ENCODE measurements at regions not wholly inside any gene's neighbourhood (a gene's known extent, or its start where the extent isn't known, plus 50 kb on each side); places are given as distances from the start of the nearest gene placed in this dataset.
"Not testable (repeated sequence)": the region's sequence is repeated elsewhere in the genome, so short reads cannot be mapped to it uniquely, and the experiment has no call there.

DNA sequence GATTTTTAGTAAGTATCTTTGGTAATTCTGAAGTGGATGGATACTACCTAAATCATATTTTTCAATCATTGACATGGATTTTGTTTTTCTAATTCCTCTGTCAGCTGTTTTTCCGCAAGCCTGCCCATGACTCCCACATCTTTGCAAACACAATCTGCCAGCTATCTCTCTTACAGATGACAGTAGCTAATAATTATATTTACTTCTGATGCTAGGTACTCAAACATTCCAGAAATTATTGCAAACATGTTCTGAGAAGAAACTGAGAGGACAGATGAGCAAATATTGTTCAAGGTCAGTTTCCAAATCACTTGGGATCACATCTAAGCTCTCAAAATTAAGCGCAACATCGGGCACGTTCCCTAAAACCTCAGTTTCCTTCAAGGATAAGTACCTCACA lies 270.0 kb upstream of the CDH19 start:
- no peak for DNase-seq (ENCODE audit: low read depth in 2 of 2)

DNA sequence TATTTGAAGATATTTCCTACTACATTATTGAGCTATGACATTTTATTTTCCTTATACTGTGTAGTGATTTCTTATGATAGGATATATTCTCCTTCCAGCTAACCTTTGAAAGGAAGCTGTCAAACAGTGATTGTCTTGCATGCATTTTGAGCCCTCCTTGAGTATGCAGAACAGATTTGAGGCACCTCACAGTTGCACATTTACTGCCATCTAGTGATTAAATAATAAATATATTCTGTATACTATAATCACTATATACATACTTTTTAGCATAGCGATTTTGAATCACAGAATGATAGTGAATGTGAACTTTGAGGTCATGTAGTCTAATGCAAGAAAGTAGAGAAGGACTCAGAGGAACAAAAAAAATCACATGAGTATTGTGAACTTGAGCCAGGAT lies 268.4 kb upstream of the CDH19 start:
- no peak for DNase-seq (ENCODE audit: low read depth in 2 of 2)

DNA sequence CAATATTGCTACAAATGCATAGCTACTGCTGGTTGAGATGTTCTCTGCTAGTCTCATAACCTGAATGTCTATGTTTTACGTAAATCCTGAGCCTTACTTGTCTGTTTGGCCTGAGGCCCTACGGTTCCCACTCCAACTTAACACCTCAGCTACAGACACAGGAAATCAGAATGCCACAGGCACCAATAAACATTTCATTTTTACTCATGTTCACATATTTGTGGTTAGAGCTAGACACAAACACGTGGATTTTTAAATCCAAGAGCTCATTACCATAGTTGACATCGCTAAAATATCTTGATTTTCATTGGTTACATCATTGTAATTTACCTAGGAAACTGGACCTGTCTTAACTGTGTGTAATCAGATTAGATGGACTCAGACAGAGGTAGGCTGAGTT lies 263.8 kb upstream of the CDH19 start:
- DNase-seq (ENCODE audit: low read depth in 2 of 2): no peak

DNA sequence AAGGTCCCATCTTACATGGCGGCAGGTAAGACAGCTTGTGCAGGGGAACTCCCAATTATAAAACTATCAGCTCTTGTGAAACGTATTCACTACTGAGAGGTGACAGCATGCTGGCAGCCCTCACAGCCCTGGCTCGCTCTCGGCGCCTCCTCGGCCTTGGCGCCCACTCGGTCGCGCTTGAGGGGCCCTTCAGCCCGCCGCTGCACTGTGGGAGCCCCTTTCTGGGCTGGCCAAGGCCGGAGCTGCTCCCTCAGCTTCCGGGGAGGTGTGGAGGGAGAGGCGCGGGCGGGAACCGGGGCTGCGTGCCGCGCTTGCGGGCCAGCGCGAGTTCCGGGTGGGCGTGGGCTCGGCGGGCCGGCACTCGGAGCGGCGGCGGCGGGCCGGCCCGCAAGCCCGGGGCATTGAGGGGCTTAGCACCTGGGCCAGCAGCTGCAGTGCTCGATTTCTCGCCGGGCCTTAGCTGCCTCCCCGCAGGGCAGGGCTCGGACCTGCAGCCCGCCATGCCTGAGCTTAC lies 262.6 kb upstream of the CDH19 start:
- DNase-seq (ENCODE audit: low read depth in 2 of 2): not testable (repeated sequence)

DNA sequence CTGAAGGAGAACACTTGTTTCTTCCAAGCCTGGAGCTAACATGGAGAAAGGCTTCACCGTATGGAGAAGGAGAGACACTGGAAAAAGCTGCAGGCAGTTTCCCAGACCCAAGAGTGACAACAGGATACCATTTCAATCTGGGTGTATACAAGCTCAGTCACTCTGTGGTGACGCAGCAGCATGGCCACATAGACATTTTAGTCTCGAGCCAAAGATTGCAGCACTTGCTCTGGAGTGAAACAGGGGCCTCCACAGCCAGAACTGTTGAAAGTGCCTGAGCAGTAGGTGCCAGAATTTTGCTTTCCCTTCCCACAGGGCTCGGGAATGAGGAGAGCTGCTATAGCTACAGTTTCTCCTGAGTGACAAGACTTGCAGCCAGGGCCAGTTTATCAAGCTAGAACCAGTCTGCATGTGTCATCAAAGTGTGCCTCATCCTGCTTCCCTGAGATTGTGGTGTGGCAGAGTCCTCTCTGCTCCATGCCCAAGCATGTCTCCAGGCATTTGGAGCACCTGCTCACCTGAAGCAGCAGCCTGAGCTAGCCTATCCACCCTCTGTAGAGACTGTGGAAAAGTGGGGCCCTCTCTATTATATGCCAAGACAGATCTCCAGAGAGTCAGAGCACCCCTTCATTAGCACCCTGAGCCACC lies 234.6 kb upstream of the CDH19 start:
- DNase-seq (ENCODE audit: low read depth in 2 of 2): no peak

DNA sequence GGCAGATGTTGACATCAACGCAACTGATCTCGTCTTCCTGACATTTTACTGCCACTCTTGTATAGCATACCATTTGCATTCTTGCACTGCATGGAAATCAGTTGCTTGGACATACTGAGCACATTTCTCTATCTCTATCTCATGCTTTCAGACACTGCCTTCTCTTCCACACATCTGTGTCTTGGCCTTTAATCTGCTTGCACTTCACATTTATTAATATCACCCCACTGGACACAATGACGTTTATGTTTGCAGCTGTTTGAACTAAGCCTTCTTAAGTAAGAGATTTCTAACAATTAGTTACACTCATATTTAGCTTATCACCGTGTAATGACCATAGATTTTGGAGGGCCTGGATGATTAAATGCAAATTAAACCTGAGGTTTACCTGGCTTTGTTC lies 229.8 kb upstream of the CDH19 start:
- no peak for DNase-seq (ENCODE audit: low read depth in 2 of 2)

DNA sequence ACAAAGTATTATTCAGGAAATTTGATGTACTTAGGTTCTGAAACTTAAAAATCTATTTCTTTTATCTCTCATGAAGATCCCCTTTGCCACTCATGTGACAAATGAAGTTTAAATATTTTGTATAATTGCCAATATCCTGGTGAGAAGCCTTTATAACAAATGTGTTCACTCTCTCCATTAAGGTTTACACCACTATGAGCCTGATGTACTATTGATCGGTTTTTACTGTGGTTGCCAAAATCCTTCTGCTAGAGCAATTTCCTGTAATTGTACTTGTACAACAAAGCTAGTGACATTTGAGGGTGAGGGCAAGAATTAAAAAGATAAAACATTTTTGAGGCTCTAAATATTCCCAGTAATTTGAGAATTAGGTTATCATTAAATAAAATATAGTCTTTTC lies 222.3 kb upstream of the CDH19 start:
- DNase-seq (ENCODE audit: low read depth in 2 of 2): no peak

DNA sequence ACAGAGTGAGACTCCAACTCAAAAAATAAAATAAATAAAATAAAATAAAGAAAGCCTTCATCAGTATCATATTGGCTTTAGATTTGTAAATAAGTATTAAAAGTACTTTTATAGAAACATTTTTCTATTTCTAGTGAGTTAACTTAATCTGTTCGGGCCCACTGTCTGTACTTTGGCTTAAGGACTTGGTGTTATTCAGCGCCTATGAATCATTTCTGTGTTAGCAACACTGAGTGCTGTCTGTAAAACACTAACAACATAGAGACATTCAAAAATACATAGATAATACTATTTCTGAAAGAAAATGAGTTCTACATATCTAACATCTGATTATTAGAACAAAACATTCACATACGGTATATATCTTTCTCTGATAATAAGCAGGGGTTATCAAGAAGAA lies 221.5 kb upstream of the CDH19 start:
- DNase-seq (ENCODE audit: low read depth in 2 of 2): no peak

DNA sequence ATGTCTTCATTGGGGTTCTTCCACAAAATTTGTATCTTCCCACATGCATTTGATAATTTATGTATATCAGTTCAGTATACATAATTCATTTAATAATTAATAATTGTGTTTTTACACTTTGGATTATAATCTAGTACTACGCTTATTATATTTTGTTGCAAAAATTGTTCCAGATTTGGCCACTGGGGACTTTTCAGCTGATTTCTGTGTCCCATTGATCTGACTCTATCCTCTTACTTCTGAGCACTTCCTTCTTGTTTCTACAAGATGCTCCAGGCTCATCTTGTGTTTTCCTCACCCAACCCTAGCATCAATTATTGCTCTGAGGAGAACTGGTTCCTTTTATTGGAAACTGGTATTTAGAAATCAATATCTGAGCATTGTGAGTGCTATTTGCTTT lies 215.3 kb upstream of the CDH19 start:
- DNase-seq (ENCODE audit: low read depth in 2 of 2): no peak

DNA sequence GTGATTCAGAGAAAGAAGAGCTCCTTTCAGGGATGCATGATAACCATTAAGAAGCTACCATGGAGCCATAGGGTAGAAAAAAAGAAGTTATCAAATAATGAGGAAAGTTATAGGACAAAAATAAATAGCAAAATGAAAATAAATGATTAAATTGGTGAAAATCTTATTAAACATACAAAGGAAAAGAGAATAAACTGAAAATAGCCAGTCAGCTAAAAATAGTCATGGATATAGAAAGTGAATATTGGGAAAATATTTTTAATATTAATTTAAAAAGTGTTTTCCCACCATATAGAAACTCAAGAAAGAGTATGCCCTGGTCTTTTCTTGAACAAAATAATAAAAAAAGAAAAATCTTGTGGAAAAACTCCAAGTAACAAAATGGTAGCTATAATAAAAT lies 209.2 kb upstream of the CDH19 start:
- no peak for DNase-seq (ENCODE audit: low read depth in 2 of 2)

DNA sequence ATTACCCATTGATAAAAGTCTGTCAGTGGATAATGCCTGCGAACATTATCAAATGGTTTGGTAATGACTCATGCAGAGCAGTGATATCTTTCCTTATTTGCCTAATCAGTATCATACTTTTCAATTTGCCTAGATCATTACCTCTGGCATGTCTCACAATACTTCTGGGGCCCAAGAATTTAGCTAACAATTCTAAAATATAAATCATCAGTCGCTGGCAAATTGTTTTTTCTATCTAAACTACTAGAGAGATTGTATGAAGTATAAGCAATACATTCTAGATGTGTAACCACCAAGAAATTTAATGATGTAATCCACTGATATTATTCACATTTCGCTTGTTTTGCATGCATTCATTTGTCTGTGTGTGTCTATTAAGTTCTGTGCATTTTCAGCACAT lies 191.2 kb upstream of the CDH19 start:
- no peak for DNase-seq (ENCODE audit: low read depth in 2 of 2)

DNA sequence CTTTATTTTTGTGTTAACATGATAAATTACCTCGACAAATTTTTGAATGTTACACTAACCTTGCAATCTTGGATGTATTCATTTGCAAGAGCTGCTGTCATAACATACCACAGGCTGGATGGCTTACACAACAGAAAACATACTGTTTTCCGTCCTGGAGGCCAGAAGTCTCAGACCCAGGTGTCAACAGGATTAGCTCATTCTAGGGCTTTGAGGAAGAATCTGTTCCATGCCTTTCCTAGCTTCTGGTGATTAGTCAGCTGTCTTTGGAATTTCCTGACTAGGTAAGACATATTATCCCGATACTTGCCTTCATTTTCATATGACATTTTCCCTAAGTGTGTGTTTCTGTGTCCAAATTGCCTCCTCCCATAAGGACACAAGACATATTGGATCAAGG lies 188.6 kb upstream of the CDH19 start:
- no peak for DNase-seq (ENCODE audit: low read depth in 2 of 2)

DNA sequence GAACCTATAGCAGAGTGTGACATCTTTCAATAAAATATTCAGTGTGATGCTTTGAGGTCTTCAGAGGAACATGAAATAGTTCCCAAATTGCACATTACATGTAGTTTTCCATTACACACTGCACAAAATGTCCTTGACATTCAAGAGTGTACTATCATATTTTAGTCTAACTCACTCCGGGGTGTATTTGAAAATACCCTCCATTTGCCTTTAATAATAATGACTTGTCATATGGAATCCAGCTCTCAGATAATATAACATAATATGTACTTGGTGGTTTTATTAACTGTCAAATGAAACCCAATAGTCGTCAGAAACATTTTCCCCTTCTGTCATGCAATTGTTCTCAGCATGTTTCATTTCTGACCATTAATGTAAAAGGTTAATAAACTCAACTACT lies 176.7 kb upstream of the CDH19 start:
- DNase-seq (ENCODE audit: low read depth in 2 of 2): no peak

DNA sequence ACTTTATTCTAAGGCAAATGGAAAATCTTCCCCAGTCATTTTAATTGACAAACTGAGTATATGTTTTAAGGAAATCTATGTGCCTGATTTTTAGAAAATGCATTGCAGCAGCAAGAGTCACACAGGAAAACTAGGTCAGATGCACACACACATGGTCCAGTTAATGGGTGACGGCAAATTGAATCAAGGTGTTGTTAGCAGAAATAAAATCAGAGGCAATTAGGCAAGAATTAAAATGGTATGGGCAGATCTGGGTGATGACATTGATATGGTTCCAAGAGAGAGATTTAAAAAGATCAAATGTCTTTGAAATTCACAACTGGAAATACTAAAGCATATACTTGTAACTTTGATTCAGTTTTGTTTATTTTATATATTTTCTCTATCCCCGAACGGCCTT lies 174.2 kb upstream of the CDH19 start:
- no peak for DNase-seq (ENCODE audit: low read depth in 2 of 2)

DNA sequence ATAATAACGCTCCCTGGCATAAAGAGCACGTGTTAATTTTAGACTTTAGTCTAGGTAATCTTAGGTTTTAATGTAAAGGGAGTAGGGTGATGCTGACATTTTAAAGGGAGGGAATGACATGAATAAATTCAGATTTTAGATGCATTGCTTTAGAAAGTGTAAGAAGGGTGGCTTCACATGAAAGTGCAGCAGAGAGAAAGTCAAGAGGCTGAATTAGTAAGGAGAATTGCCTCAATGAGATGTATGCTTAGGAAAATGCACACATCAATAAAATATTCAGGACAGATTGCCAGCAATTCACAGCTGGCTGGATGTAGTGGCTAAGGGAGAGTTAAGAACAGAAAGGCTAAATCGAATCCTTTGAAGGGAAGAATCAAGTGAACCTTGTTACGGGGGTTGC lies 165.5 kb upstream of the CDH19 start:
- DNase-seq (ENCODE audit: low read depth in 2 of 2): no peak

DNA sequence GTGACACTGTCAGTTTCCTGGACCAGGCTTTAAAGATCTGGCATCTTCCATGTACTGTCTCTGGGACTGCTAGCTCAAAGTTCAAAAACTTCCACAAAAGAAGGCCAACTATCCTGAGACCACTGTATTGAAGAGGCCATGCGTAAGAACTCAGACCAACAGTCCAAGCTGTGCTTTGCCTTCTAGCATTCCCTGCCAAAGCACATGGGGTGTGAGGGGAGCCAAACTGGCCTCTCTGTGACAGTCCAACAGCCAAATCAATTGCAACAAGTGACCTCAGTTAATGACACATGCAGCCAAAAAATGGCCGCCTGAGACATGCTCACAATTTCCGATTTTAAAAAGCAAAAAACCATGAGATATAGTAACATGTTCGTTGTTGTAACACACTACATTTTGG lies 160.3 kb upstream of the CDH19 start:
- no peak for DNase-seq (ENCODE audit: low read depth in 2 of 2)

DNA sequence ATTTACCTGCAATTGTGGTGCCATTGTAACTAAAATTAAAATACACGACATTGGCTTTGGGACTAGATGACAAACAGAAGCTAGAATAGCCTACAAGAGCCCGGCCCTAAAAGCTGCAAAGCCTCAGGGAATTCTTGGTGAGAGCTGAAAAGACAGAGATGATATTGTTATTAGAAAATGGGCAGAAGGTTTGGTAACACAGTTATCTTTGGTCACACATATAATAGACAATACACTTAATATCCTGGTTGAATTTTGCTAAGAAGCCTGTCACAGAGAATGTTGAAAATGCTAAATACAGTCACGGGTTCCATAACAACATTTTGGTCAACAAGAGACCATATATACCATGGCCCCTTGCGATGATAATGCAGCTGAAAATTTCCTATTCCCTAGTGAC lies 157.3 kb upstream of the CDH19 start:
- no peak for DNase-seq (ENCODE audit: low read depth in 2 of 2)

DNA sequence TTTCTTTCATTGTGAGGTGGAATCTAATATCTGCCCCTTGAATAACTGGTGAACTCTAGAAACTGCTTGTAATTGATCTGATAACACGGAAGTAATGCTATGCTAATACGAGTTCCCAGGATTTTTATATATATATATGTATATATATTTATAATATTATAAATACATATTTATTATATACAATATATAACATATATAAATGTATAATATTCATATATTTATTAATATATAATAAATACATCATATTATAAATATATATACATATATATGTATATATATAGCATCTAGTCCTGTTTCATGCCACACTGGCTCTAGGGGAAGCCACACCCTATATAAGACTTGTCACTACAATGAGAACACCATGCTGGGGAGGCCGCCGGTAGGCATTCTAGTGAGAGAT lies 156.7 kb upstream of the CDH19 start:
- DNase-seq (ENCODE audit: low read depth in 2 of 2): no peak

DNA sequence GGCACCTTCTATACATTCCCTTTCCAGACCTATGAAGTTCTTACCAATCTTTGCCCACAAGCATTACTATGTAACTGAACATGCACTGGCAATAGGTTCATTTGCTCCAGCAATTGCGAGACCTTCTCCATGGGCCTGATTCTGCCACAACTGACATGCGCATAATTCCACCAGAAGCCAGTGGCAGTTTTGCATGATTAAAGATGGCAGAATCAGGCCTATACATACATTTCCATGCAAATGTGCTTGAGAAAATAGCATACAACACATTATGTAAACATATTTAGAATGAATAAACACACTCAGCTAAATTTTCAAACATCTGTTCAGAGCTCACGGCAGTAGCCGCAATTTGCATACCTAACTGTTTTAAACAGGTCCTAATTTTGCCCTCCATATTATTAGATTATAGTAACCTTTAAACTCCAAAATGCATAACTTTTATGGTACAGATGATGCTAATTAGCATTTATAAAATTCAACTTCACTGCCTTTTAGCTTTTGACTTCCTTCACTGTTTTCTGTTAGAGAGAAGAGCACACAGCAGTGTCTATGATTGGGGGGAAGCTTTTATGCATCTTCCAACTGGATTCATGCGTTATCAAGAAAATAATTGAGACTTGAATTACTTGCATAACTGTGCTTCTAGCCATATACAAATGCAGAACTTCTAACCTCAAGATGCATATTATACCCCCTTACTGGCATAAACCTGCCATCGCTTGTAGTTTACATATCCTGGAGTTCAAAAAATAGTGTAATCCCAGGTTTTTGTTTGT lies 155.3 kb upstream of the CDH19 start:
- no peak for DNase-seq (ENCODE audit: low read depth in 2 of 2)

DNA sequence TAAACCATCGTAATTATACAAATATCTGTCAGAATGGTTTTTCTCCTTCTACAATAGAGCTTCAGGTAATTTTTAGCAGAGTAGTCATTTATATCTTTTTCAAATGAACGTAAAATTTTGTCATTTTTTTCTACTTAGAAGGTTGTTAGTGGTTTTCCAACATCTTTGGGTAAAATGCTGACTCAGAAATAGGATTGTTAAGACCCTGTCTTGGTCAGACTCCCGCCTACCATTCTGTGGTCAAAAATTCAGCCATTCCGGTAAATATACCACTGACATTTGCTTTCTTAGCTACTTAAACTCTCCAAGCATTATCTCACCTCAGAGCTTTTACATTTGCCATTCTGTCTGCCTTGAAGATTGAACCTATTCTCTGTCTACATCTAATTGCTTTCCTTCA lies 154.1 kb upstream of the CDH19 start:
- no peak for DNase-seq (ENCODE audit: low read depth in 2 of 2)

DNA sequence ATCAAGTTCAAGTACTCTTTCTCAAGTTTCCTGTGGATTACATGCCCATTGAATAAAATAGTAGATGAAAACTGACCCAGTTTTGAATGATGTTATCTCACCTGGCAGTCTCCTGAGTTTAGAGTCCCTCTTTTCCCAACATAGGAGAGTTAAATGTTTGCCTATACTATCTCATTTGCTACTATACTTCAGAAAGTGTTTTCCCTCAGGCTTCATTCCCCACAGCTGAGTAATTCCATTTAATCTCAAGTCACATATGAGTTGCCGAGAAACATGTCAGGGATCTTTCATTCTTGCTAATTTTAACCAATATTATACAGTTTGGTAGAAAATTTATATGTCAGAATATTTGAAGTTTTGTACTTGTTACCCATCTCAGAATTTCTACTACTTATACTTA lies 150.4 kb upstream of the CDH19 start:
- DNase-seq (ENCODE audit: low read depth in 2 of 2): no peak

DNA sequence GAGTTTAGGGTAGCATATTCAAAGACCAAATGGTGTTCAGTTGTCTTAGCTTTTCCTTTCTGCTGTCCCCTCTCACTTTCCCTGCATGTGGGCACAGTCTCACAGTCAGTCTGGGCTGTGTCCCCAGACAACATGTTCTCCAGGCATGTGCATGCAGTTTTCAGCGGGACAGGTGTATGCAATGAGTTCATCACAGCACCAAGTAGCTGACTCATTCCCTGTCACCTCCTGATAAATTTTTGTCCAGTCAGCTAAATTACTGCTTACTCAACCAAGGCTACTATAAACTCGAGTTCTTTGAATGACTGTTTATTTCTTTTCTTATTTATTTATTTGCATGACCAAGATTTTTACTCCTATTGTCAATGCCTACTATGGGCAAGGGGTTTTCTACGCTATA lies 148.8 kb upstream of the CDH19 start:
- no peak for DNase-seq (ENCODE audit: low read depth in 2 of 2)

DNA sequence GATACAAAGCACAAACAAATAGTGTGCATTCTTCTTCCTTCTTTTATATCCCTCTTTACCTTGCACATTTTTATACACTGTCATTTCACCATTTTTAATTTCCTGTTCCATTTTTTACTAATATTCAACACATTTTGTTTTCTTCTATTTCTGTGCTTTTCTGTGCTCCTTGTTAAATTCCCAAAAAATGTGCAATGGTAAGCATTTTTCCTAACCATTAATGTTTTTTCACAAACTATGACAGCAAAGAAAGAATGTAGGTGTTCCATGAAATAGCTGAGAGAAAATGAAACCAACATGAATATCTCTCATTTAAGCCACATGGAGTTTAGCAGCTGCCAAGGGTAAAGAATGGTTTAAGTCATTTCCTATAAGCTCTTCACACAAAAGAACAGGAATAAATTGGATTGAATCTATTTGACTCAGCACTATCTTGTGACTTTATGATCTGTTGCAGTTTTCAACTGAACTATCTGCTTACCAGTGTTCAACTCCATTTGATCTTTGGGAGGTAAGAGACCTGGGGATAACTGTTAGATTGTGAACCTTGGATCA lies 145.7 kb upstream of the CDH19 start:
- DNase-seq (ENCODE audit: low read depth in 2 of 2): no peak

All from stimulated activated CD4-positive, alpha-beta T cell treated with anti-CD3 and anti-CD28 coated beads, Interleukin-4, amount 100 ng/mL, for 48 hours (primary cell).